ENCODE measurements at regions not wholly inside any gene's neighbourhood (a gene's known extent, or its start where the extent isn't known, plus 50 kb on each side); places are given as distances from the start of the nearest gene placed in this dataset.

- Mint-ChIP-seq H3K4me1 (peaks cover 14% of the 10 kb centered on the region), H3K36me3 (peaks cover 47% of the 10 kb centered on the region), H3K27me3 (ENCODE audit: low read depth) (peaks cover 4% of the 10 kb centered on the region; the same call in 1 of the 2 replicates), H3K4me3 (no peak overlapping the region), H3K27ac (no peak overlapping the region), H3K9me3 (peaks cover 64% of the 10 kb centered on the region)
- POLR2A ChIA-PET: no interaction called here
- CTCF ChIA-PET: no interaction called here
- ATAC-seq (no peak), DNase-seq (ENCODE audit: low spot score) (no peak)
- TF ChIP-seq JAZF1 (CRISPR knock-in tag; IDR thresholded peaks at IDR 0.05) (no peak), ESRRA (CRISPR knock-in tag; IDR thresholded peaks at IDR 0.05; ENCODE audit: borderline replicate concordance) (no peak), NFATC4 (CRISPR knock-in tag; IDR thresholded peaks at IDR 0.05) (no peak), SP1 (CRISPR knock-in tag; conservative IDR thresholded peaks at IDR 0.05) (no peak), ZNF423 (CRISPR knock-in tag; IDR thresholded peaks at IDR 0.05) (no peak), GABPB1 (CRISPR knock-in tag; IDR thresholded peaks at IDR 0.05) (no peak), HMGA2 (CRISPR knock-in tag; IDR thresholded peaks at IDR 0.05) (no peak), KAT7 (CRISPR knock-in tag; IDR thresholded peaks at IDR 0.05; ENCODE audit: borderline replicate concordance) (no peak), FOXK1 (CRISPR knock-in tag; IDR thresholded peaks at IDR 0.05) (no peak), TEAD4 (CRISPR knock-in tag; IDR thresholded peaks at IDR 0.05) (no peak)
- TF ChIP-seq, protein P1, sequence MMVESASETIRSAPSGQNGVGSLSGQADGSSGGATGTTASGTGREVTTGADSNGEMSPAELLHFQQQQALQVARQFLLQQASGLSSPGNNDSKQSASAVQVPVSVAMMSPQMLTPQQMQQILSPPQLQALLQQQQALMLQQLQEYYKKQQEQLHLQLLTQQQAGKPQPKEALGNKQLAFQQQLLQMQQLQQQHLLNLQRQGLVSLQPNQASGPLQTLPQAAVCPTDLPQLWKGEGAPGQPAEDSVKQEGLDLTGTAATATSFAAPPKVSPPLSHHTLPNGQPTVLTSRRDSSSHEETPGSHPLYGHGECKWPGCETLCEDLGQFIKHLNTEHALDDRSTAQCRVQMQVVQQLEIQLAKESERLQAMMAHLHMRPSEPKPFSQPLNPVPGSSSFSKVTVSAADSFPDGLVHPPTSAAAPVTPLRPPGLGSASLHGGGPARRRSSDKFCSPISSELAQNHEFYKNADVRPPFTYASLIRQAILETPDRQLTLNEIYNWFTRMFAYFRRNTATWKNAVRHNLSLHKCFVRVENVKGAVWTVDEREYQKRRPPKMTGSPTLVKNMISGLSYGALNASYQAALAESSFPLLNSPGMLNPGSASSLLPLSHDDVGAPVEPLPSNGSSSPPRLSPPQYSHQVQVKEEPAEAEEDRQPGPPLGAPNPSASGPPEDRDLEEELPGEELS (CRISPR knock-in tag; IDR thresholded peaks at IDR 0.05): no peak
- TF ChIP-seq, protein P2, sequence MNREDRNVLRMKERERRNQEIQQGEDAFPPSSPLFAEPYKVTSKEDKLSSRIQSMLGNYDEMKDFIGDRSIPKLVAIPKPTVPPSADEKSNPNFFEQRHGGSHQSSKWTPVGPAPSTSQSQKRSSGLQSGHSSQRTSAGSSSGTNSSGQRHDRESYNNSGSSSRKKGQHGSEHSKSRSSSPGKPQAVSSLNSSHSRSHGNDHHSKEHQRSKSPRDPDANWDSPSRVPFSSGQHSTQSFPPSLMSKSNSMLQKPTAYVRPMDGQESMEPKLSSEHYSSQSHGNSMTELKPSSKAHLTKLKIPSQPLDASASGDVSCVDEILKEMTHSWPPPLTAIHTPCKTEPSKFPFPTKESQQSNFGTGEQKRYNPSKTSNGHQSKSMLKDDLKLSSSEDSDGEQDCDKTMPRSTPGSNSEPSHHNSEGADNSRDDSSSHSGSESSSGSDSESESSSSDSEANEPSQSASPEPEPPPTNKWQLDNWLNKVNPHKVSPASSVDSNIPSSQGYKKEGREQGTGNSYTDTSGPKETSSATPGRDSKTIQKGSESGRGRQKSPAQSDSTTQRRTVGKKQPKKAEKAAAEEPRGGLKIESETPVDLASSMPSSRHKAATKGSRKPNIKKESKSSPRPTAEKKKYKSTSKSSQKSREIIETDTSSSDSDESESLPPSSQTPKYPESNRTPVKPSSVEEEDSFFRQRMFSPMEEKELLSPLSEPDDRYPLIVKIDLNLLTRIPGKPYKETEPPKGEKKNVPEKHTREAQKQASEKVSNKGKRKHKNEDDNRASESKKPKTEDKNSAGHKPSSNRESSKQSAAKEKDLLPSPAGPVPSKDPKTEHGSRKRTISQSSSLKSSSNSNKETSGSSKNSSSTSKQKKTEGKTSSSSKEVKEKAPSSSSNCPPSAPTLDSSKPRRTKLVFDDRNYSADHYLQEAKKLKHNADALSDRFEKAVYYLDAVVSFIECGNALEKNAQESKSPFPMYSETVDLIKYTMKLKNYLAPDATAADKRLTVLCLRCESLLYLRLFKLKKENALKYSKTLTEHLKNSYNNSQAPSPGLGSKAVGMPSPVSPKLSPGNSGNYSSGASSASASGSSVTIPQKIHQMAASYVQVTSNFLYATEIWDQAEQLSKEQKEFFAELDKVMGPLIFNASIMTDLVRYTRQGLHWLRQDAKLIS (CRISPR knock-in tag; IDR thresholded peaks at IDR 0.05; ENCODE audit: borderline replicate concordance): no peak
- TF ChIP-seq, protein P3, sequence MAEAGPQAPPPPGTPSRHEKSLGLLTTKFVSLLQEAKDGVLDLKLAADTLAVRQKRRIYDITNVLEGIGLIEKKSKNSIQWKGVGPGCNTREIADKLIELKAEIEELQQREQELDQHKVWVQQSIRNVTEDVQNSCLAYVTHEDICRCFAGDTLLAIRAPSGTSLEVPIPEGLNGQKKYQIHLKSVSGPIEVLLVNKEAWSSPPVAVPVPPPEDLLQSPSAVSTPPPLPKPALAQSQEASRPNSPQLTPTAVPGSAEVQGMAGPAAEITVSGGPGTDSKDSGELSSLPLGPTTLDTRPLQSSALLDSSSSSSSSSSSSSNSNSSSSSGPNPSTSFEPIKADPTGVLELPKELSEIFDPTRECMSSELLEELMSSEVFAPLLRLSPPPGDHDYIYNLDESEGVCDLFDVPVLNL (CRISPR knock-in tag; IDR thresholded peaks at IDR 0.05; ENCODE audit: borderline replicate concordance, low read depth): no peak
These were observed 210.2 kb upstream of the DEFB112 start for GRCh38 chr6:50259903-50260302.

- POLR2A ChIA-PET: no interaction called here
- CTCF ChIA-PET: interaction anchor here (0.6 to 1.0 kb wide), 8 partner anchors 13 to 337 kb away, joined by 3 to 4 read pairs (median 3); no protein-coding TSS in a partner anchor
- H3K27me3 Mint-ChIP-seq (ENCODE audit: low read depth): peaks cover 4% of the 10 kb centered on the region; the same call in 1 of the 2 replicates
- no peak overlapping the region for H3K4me3 Mint-ChIP-seq
- peaks cover 17% of the 10 kb centered on the region for H3K36me3 Mint-ChIP-seq
- peak; percentile 69 for ATAC-seq
- peaks cover 11% of the 10 kb centered on the region for H3K4me1 Mint-ChIP-seq
- H3K9me3 Mint-ChIP-seq: peaks cover 23% of the 10 kb centered on the region
- no peak overlapping the region for H3K27ac Mint-ChIP-seq
- peak; percentile 23 for DNase-seq (ENCODE audit: low spot score)
- TF ChIP-seq, protein P4, sequence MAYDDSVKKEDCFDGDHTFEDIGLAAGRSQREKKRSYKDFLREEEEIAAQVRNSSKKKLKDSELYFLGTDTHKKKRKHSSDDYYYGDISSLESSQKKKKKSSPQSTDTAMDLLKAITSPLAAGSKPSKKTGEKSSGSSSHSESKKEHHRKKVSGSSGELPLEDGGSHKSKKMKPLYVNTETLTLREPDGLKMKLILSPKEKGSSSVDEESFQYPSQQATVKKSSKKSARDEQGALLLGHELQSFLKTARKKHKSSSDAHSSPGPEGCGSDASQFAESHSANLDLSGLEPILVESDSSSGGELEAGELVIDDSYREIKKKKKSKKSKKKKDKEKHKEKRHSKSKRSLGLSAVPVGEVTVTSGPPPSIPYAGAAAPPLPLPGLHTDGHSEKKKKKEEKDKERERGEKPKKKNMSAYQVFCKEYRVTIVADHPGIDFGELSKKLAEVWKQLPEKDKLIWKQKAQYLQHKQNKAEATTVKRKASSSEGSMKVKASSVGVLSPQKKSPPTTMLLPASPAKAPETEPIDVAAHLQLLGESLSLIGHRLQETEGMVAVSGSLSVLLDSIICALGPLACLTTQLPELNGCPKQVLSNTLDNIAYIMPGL (CRISPR knock-in tag; IDR thresholded peaks at IDR 0.05): no peak
- TF ChIP-seq, protein P5, sequence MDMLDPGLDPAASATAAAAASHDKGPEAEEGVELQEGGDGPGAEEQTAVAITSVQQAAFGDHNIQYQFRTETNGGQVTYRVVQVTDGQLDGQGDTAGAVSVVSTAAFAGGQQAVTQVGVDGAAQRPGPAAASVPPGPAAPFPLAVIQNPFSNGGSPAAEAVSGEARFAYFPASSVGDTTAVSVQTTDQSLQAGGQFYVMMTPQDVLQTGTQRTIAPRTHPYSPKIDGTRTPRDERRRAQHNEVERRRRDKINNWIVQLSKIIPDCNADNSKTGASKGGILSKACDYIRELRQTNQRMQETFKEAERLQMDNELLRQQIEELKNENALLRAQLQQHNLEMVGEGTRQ (CRISPR knock-in tag; IDR thresholded peaks at IDR 0.05): no peak
- no peak for TF ChIP-seq FOXP1 (CRISPR knock-in tag; IDR thresholded peaks at IDR 0.05; ENCODE audit: borderline replicate concordance)
- no peak for TF ChIP-seq JUN (CRISPR knock-in tag; IDR thresholded peaks at IDR 0.05)
- no peak for TF ChIP-seq GRHL2 (CRISPR knock-in tag; IDR thresholded peaks at IDR 0.05; ENCODE audit: insufficient replicate concordance, severe bottlenecking)
- TF ChIP-seq, protein P6, sequence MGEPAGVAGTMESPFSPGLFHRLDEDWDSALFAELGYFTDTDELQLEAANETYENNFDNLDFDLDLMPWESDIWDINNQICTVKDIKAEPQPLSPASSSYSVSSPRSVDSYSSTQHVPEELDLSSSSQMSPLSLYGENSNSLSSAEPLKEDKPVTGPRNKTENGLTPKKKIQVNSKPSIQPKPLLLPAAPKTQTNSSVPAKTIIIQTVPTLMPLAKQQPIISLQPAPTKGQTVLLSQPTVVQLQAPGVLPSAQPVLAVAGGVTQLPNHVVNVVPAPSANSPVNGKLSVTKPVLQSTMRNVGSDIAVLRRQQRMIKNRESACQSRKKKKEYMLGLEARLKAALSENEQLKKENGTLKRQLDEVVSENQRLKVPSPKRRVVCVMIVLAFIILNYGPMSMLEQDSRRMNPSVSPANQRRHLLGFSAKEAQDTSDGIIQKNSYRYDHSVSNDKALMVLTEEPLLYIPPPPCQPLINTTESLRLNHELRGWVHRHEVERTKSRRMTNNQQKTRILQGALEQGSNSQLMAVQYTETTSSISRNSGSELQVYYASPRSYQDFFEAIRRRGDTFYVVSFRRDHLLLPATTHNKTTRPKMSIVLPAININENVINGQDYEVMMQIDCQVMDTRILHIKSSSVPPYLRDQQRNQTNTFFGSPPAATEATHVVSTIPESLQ (CRISPR knock-in tag; IDR thresholded peaks at IDR 0.05): no peak
- TF ChIP-seq, protein P7, sequence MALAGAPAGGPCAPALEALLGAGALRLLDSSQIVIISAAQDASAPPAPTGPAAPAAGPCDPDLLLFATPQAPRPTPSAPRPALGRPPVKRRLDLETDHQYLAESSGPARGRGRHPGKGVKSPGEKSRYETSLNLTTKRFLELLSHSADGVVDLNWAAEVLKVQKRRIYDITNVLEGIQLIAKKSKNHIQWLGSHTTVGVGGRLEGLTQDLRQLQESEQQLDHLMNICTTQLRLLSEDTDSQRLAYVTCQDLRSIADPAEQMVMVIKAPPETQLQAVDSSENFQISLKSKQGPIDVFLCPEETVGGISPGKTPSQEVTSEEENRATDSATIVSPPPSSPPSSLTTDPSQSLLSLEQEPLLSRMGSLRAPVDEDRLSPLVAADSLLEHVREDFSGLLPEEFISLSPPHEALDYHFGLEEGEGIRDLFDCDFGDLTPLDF (CRISPR knock-in tag; IDR thresholded peaks at IDR 0.05): no peak
- TF ChIP-seq OVOL2 (CRISPR knock-in tag; IDR thresholded peaks at IDR 0.05; ENCODE audit: borderline replicate concordance): no peak
These were observed 215.4 kb upstream of the DEFB112 start for GRCh38 chr6:50264995-50265571.

Data from WTC11 (cell line).